OCI-LY1 (cell line): ENCODE measurements at regions not wholly inside any gene's neighbourhood (a gene's known extent, or its start where the extent isn't known, plus 50 kb on each side); places are given as distances from the start of the nearest gene placed in this dataset.

ENCODE experiments used
- H2AFZ ChIP-seq: fragments of 200-600 bp; sonication (generic), shearing (Covaris generic); 2 replicates; pipeline ENCODE4 v1.6.0; 2014; ENCODE audit warnings: antibody characterized with exemption, mild to moderate bottlenecking, low read length
- H3F3A ChIP-seq: fragments of 200-600 bp; sonication (generic), shearing (Covaris generic); 2 replicates; pipeline ENCODE4 v1.6.0; 2014; ENCODE audit warnings: mild to moderate bottlenecking, antibody characterized with exemption, low read length, moderate library complexity; ENCODE audit not compliant: insufficient read depth
- H3K27ac ChIP-seq: fragments of 200-600 bp; sonication (generic); 2 replicates; pipeline ENCODE4 v1.5.1; 2014; ENCODE audit warnings: low read length, mixed run types, mild to moderate bottlenecking, low read depth; ENCODE audit not compliant: poor library complexity, severe bottlenecking
- H3K27me3 ChIP-seq: fragments of 200-600 bp; sonication (generic); 2 replicates; pipeline ENCODE4 v1.6.0; 2014; ENCODE audit warnings: antibody characterized with exemption, mild to moderate bottlenecking, low read length, moderate library complexity; ENCODE audit not compliant: insufficient read depth
- H3K36me3 ChIP-seq: fragments of 200-600 bp; sonication (generic); 2 replicates; pipeline ENCODE4 v1.6.1; 2014; ENCODE audit warnings: mild to moderate bottlenecking, antibody characterized with exemption, low read length, moderate library complexity, mixed read lengths; ENCODE audit not compliant: insufficient read depth
- H3K4me1 ChIP-seq: fragments of 200-600 bp; sonication (generic); 2 replicates; pipeline ENCODE4 v1.5.1; 2014; ENCODE audit warnings: mild to moderate bottlenecking, low read length, moderate library complexity; ENCODE audit not compliant: insufficient read depth, severe bottlenecking
- H3K4me2 ChIP-seq: fragments of 200-600 bp; sonication (generic), shearing (Covaris generic); 2 replicates; pipeline ENCODE4 v1.6.1; 2014; ENCODE audit warnings: low read length
- H3K4me3 ChIP-seq: fragments of 200-600 bp; sonication (generic); 2 replicates; pipeline ENCODE4 v1.5.1; 2014; ENCODE audit warnings: low read length, low read depth, mild to moderate bottlenecking, mixed read lengths; ENCODE audit not compliant: poor library complexity, severe bottlenecking
- H3K79me2 ChIP-seq: fragments of 200-600 bp; shearing (Covaris generic); 2 replicates; pipeline ENCODE4 v1.6.1; 2016; ENCODE audit warnings: mixed run types, low read length, mixed read lengths; ENCODE audit not compliant: insufficient read depth
- H3K9ac ChIP-seq: fragments of 200-600 bp; sonication (generic), shearing (Covaris generic); 2 replicates; pipeline ENCODE4 v1.6.1; 2014; ENCODE audit warnings: mild to moderate bottlenecking, low read length, mixed read lengths
- H3K9me2 ChIP-seq: fragments of 200-600 bp; sonication (generic), shearing (Covaris generic); 2 replicates; pipeline ENCODE4 v1.6.1; 2014; ENCODE audit warnings: low read depth, mild to moderate bottlenecking, low read length, mixed read lengths
- H3K9me3 ChIP-seq: fragments of 200-600 bp; shearing (Covaris generic); 2 replicates; pipeline ENCODE4 v1.6.1; 2014; ENCODE audit warnings: low read length, mixed read lengths
- H4K20me1 ChIP-seq: fragments of 200-600 bp; sonication (generic), shearing (Covaris generic); 2 replicates; pipeline ENCODE4 v1.6.0; 2016; ENCODE audit warnings: mild to moderate bottlenecking, low read length; ENCODE audit not compliant: insufficient read depth
- CTCF ChIP-seq: fragments of 200-600 bp; sonication (generic), shearing (Covaris generic); IDR thresholded peaks from 2 replicates; pipeline ENCODE4 v1.5.1; 2017; ENCODE audit warnings: mild to moderate bottlenecking, antibody characterized with exemption, low read length, moderate library complexity, mixed read lengths
- EZH2 ChIP-seq: fragments of 200-600 bp; sonication (generic), shearing (Covaris generic); IDR thresholded peaks from 2 replicates; pipeline ENCODE4 v1.8.0; 2017; ENCODE audit warnings: borderline replicate concordance, mixed run types, mild to moderate bottlenecking, antibody characterized with exemption, low read length, moderate library complexity, mixed read lengths

- no peak overlapping the region for H2AFZ ChIP-seq
- TF ChIP-seq EZH2: no peak
- TF ChIP-seq CTCF: no peak
- H3K36me3 ChIP-seq: no peaks in the 10 kb centered on the region
- no peak overlapping the region for H3K27ac ChIP-seq
- H4K20me1 ChIP-seq: no peaks in the 10 kb centered on the region
- no peaks in the 10 kb centered on the region for H3K79me2 ChIP-seq
- H3K9me2 ChIP-seq: no peaks in the 10 kb centered on the region
- H3K4me2 ChIP-seq: no peak overlapping the region
- no peaks in the 10 kb centered on the region; the same call in 1 of the 2 replicates for H3K27me3 ChIP-seq
- no peaks in the 10 kb centered on the region for H3K4me1 ChIP-seq
- H3K9me3 ChIP-seq: no peaks in the 10 kb centered on the region
- H3K4me3 ChIP-seq: no peak overlapping the region
- no peak overlapping the region for H3K9ac ChIP-seq
- no peaks in the 10 kb centered on the region for H3F3A ChIP-seq
These were observed 53.9 kb upstream of the SALL3 start for GRCh38 chr18:78925557-78926242.

GRCh38 chr18:78926243-78926615 lies 53.4 kb upstream of the SALL3 start:
- H3K4me3 ChIP-seq: no peak overlapping the region

GRCh38 chr18:78927156-78927555 lies 52.5 kb upstream of the SALL3 start:
- TF ChIP-seq CTCF (no peak), EZH2 (no peak)
- no peaks in the 10 kb centered on the region; the same call in 1 of the 2 replicates for H3K27me3 ChIP-seq
- no peaks in the 10 kb centered on the region for H3F3A ChIP-seq
- no peak overlapping the region for H2AFZ ChIP-seq
- H3K79me2 ChIP-seq: no peaks in the 10 kb centered on the region
- no peaks in the 10 kb centered on the region for H3K9me3 ChIP-seq
- no peak overlapping the region for H3K4me3 ChIP-seq
- no peaks in the 10 kb centered on the region for H3K4me1 ChIP-seq
- no peaks in the 10 kb centered on the region for H3K9me2 ChIP-seq
- H3K9ac ChIP-seq: no peak overlapping the region
- no peaks in the 10 kb centered on the region for H4K20me1 ChIP-seq
- H3K27ac ChIP-seq: no peak overlapping the region
- no peaks in the 10 kb centered on the region for H3K36me3 ChIP-seq
- no peak overlapping the region for H3K4me2 ChIP-seq

More at GRCh38 chr18:78926243-78926615, 53.4 kb upstream of the SALL3 start:
- Histone ChIP-seq H3K9me3 (no peaks in the 10 kb centered on the region), H3K4me1 (no peaks in the 10 kb centered on the region), H3F3A (no peaks in the 10 kb centered on the region), H3K9me2 (no peaks in the 10 kb centered on the region), H4K20me1 (no peaks in the 10 kb centered on the region), H3K9ac (no peak overlapping the region), H3K79me2 (no peaks in the 10 kb centered on the region), H3K4me2 (no peak overlapping the region), H3K36me3 (no peaks in the 10 kb centered on the region), H2AFZ (no peak overlapping the region), H3K27ac (no peak overlapping the region), H3K27me3 (no peaks in the 10 kb centered on the region; the same call in 1 of the 2 replicates)
- TF ChIP-seq CTCF (no peak), EZH2 (no peak)
